ENCODE measurements at regions not wholly inside any gene's neighbourhood (a gene's known extent, or its start where the extent isn't known, plus 50 kb on each side); places are given as distances from the start of the nearest gene placed in this dataset.

DNA sequence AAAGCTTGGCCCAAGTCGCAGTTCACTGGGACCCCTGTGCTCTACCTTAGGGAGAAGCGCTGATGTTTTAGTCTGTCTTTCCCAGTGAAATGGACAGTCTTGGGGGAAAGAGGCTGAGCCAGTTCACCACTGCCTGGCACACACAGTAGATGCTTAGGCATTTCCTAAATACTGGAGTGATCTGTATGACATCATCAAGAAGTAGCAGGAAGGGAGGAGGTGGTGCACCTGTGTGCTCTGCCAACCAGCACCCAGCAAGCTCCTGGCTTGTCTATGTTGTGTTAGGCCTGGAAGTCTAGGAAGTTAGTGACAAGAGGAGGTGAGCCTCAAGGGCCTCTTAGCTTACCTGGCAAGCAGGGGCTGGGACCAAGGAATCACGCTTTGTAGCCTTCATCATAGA lies 158.2 kb upstream of the NFIA start:
- H3K79me2 ChIP-seq (replicated peaks; ENCODE audit: insufficient read depth, low read length), result no peaks in the 10 kb centered on the region
- no peaks in the 10 kb centered on the region for H3K9me2 ChIP-seq (ENCODE audit: insufficient read depth, low read length)
- H3K9ac ChIP-seq (ENCODE audit: low read length), result no peak overlapping the region
- H3F3A ChIP-seq (ENCODE audit: insufficient read depth, low read length, poor library complexity, severe bottlenecking), result no peaks in the 10 kb centered on the region
- no peaks in the 10 kb centered on the region for H4K20me1 ChIP-seq (ENCODE audit: insufficient read depth)
- no peaks in the 10 kb centered on the region for H3K36me3 ChIP-seq (ENCODE audit: insufficient read depth, low read length)
- no peak overlapping the region for H3K4me3 ChIP-seq (ENCODE audit: low read length)
- TF ChIP-seq EP300 (conservative IDR thresholded peaks at IDR 0.05; ENCODE audit: poor library complexity, severe bottlenecking) (no peak), RAD21 (conservative IDR thresholded peaks at IDR 0.05) (no peak), SMC3 (conservative IDR thresholded peaks at IDR 0.05; ENCODE audit: poor library complexity) (no peak), TAF1 (IDR thresholded peaks at IDR 0.05; ENCODE audit: low read depth) (no peak), MXI1 (conservative IDR thresholded peaks at IDR 0.05; ENCODE audit: poor library complexity, severe bottlenecking) (no peak), EZH2 (IDR thresholded peaks at IDR 0.05; ENCODE audit: borderline replicate concordance, insufficient read depth, low read length, poor library complexity, severe bottlenecking) (no peak), POLR2AphosphoS5 (IDR thresholded peaks at IDR 0.05) (no peak)
- TF ChIP-seq, protein P1, sequence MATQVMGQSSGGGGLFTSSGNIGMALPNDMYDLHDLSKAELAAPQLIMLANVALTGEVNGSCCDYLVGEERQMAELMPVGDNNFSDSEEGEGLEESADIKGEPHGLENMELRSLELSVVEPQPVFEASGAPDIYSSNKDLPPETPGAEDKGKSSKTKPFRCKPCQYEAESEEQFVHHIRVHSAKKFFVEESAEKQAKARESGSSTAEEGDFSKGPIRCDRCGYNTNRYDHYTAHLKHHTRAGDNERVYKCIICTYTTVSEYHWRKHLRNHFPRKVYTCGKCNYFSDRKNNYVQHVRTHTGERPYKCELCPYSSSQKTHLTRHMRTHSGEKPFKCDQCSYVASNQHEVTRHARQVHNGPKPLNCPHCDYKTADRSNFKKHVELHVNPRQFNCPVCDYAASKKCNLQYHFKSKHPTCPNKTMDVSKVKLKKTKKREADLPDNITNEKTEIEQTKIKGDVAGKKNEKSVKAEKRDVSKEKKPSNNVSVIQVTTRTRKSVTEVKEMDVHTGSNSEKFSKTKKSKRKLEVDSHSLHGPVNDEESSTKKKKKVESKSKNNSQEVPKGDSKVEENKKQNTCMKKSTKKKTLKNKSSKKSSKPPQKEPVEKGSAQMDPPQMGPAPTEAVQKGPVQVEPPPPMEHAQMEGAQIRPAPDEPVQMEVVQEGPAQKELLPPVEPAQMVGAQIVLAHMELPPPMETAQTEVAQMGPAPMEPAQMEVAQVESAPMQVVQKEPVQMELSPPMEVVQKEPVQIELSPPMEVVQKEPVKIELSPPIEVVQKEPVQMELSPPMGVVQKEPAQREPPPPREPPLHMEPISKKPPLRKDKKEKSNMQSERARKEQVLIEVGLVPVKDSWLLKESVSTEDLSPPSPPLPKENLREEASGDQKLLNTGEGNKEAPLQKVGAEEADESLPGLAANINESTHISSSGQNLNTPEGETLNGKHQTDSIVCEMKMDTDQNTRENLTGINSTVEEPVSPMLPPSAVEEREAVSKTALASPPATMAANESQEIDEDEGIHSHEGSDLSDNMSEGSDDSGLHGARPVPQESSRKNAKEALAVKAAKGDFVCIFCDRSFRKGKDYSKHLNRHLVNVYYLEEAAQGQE (IDR thresholded peaks at IDR 0.05; ENCODE audit: borderline replicate concordance), result no peak
- TF ChIP-seq, protein P2, sequence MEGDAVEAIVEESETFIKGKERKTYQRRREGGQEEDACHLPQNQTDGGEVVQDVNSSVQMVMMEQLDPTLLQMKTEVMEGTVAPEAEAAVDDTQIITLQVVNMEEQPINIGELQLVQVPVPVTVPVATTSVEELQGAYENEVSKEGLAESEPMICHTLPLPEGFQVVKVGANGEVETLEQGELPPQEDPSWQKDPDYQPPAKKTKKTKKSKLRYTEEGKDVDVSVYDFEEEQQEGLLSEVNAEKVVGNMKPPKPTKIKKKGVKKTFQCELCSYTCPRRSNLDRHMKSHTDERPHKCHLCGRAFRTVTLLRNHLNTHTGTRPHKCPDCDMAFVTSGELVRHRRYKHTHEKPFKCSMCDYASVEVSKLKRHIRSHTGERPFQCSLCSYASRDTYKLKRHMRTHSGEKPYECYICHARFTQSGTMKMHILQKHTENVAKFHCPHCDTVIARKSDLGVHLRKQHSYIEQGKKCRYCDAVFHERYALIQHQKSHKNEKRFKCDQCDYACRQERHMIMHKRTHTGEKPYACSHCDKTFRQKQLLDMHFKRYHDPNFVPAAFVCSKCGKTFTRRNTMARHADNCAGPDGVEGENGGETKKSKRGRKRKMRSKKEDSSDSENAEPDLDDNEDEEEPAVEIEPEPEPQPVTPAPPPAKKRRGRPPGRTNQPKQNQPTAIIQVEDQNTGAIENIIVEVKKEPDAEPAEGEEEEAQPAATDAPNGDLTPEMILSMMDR (IDR thresholded peaks at IDR 0.05; ENCODE audit: poor library complexity, severe bottlenecking), result no peak
- H3K9me3 ChIP-seq (ENCODE audit: low read length), result no peaks in the 10 kb centered on the region
- no peaks in the 10 kb centered on the region for H3K27me3 ChIP-seq (ENCODE audit: insufficient read depth, low read depth, low read length)
- no peak overlapping the region for H3K4me2 ChIP-seq (ENCODE audit: low read length)
- no peak overlapping the region for H3K27ac ChIP-seq (ENCODE audit: low read length)
- no peak overlapping the region for H2AFZ ChIP-seq (ENCODE audit: low read depth, low read length)

DNA sequence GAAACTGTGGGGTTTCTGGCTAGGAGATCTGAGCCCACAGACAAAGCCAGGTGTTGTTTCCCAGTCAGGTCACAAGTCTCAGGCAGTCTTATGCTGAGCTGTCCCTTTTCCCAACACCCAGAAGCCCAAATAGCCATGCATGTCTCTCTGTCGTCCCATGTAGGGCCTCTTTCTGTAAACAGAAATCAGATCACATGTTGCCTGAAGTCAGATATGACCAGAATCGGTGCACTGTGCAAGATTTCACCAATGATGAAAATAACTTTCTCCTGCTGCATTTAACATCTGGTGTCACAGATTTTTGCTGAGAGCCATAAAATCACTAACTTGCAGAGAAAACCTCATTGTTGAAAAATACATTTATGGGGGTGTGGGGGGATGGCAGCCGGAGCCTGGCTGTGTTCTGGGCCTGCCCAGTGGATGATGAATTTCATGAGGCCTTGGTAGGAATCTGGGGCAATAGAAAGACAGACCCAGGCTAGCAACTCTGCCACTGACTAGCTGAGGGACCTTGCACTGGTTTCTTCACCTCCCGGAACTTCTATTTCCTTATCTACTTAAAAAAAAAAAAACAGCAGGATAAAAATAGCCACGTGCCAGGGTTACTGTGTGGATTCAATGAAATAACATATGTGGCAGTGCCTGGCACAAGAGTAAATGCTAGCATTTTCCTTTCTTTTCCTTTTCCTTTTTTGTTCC lies 158.8 kb upstream of the NFIA start:
- H3K9me3 ChIP-seq (ENCODE audit: low read length), result no peaks in the 10 kb centered on the region
- no peak overlapping the region for H3K27ac ChIP-seq (ENCODE audit: low read length)
- no peak for TF ChIP-seq RAD21 (conservative IDR thresholded peaks at IDR 0.05)
- TF ChIP-seq, protein P1 (IDR thresholded peaks at IDR 0.05; ENCODE audit: borderline replicate concordance), result no peak
- no peak for TF ChIP-seq MXI1 (conservative IDR thresholded peaks at IDR 0.05; ENCODE audit: poor library complexity, severe bottlenecking)
- no peak for TF ChIP-seq EZH2 (IDR thresholded peaks at IDR 0.05; ENCODE audit: borderline replicate concordance, insufficient read depth, low read length, poor library complexity, severe bottlenecking)
- no peak for TF ChIP-seq SMC3 (conservative IDR thresholded peaks at IDR 0.05; ENCODE audit: poor library complexity)
- TF ChIP-seq TAF1 (IDR thresholded peaks at IDR 0.05; ENCODE audit: low read depth), result no peak
- TF ChIP-seq EP300 (conservative IDR thresholded peaks at IDR 0.05; ENCODE audit: poor library complexity, severe bottlenecking), result no peak
- TF ChIP-seq, protein P2 (IDR thresholded peaks at IDR 0.05; ENCODE audit: poor library complexity, severe bottlenecking), result no peak
- no peak for TF ChIP-seq POLR2AphosphoS5 (IDR thresholded peaks at IDR 0.05)
- H3F3A ChIP-seq (ENCODE audit: insufficient read depth, low read length, poor library complexity, severe bottlenecking), result no peaks in the 10 kb centered on the region
- H3K27me3 ChIP-seq (ENCODE audit: insufficient read depth, low read depth, low read length), result no peaks in the 10 kb centered on the region
- H3K79me2 ChIP-seq (replicated peaks; ENCODE audit: insufficient read depth, low read length), result no peaks in the 10 kb centered on the region
- H4K20me1 ChIP-seq (ENCODE audit: insufficient read depth), result no peaks in the 10 kb centered on the region
- no peak overlapping the region for H2AFZ ChIP-seq (ENCODE audit: low read depth, low read length)
- no peak overlapping the region for H3K9ac ChIP-seq (ENCODE audit: low read length)
- H3K4me2 ChIP-seq (ENCODE audit: low read length), result no peak overlapping the region
- no peaks in the 10 kb centered on the region for H3K9me2 ChIP-seq (ENCODE audit: insufficient read depth, low read length)
- H3K4me3 ChIP-seq (ENCODE audit: low read length), result no peak overlapping the region
- no peaks in the 10 kb centered on the region for H3K36me3 ChIP-seq (ENCODE audit: insufficient read depth, low read length)
